Peyer's patch (tissue), 4 donors: ENCODE measurements at regions not wholly inside any gene's neighbourhood (a gene's known extent, or its start where the extent isn't known, plus 50 kb on each side); places are given as distances from the start of the nearest gene placed in this dataset.

Experiments
- DNase-seq, 3 donors: peaks; one replicate each; pipeline ENCODE4 v3.0.0-alpha.2; 2017 to 2019
- H3K27ac ChIP-seq, 4 donors: fragments of 200-600 bp; sonication (generic); one replicate each; pipeline ENCODE4 v1.5.1; 2016 to 2019
- H3K27me3 ChIP-seq, 2 donors: fragments of 200-600 bp; sonication (generic); one replicate each; pipeline ENCODE4 v1.5.1; 2019
- H3K36me3 ChIP-seq, 3 donors: fragments of 200-600 bp; sonication (generic); one replicate each; pipeline ENCODE4 v1.5.1; 2016 to 2019
- H3K4me1 ChIP-seq, 4 donors: fragments of 200-600 bp; sonication (generic); one replicate each; pipeline ENCODE4 v1.5.1; 2016 to 2019
- H3K4me3 ChIP-seq, 4 donors: fragments of 200-600 bp; sonication (generic); 1 replicate in 3 of 4; 2 replicates in 1 of 4; pipeline ENCODE4 v1.5.1; 2016 to 2019; ENCODE audit warnings: mild to moderate bottlenecking in 1 of 4
- H3K9me3 ChIP-seq, 4 donors: fragments of 200-600 bp; sonication (generic); one replicate each; pipeline ENCODE4 v1.5.1; 2016 to 2019; ENCODE audit warnings: mild to moderate bottlenecking in 1 of 4
- POLR2A ChIP-seq, 2 donors: fragments of 450-650 bp; IDR thresholded peaks; one replicate each; pipeline ENCODE4 v1.5.1; 2017; ENCODE audit warnings: antibody characterized with exemption in 2 of 2, mild to moderate bottlenecking in 2 of 2, moderate library complexity in 2 of 2
- TF ChIP-seq, protein P1 (sequence below), 6 experiments: fragments of 450-650 bp in 4 of 6; fragments of 200-600 bp in 2 of 6; sonication (generic) in 1 of 6; IDR thresholded peaks; one replicate each; pipeline ENCODE4 v1.5.1; 2017 to 2019; ENCODE audit warnings: antibody characterized with exemption in 6 of 6, mild to moderate bottlenecking in 3 of 6, moderate library complexity in 1 of 6

DNA sequence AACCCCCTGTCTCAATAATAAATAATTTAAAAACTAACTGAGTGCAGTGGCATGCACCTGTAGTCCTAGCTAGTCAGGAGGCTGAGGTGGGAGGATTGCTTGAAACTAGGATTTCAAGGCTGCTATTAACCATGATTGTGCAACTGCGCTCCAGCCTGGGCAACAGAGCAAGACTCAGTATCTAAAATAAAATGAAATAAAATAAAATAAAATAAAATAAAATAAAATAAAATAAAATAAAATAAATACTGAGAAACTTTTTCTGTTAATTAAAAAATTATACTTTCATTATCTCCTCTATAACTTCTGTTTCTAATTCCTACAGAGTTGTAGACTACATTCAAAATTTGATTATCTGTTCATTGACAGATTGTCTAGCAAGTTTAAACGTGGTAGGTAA is 999.4 kb downstream of the ANKRD7 start:
- H3K27ac ChIP-seq: no peak overlapping the region
- no peaks in the 10 kb centered on the region for H3K27me3 ChIP-seq
- DNase-seq: no peak
- H3K36me3 ChIP-seq: no peaks in the 10 kb centered on the region
- no peak overlapping the region for H3K4me3 ChIP-seq
- H3K9me3 ChIP-seq: no peaks in the 10 kb centered on the region
- no peaks in the 10 kb centered on the region for H3K4me1 ChIP-seq
- TF ChIP-seq, protein P1, sequence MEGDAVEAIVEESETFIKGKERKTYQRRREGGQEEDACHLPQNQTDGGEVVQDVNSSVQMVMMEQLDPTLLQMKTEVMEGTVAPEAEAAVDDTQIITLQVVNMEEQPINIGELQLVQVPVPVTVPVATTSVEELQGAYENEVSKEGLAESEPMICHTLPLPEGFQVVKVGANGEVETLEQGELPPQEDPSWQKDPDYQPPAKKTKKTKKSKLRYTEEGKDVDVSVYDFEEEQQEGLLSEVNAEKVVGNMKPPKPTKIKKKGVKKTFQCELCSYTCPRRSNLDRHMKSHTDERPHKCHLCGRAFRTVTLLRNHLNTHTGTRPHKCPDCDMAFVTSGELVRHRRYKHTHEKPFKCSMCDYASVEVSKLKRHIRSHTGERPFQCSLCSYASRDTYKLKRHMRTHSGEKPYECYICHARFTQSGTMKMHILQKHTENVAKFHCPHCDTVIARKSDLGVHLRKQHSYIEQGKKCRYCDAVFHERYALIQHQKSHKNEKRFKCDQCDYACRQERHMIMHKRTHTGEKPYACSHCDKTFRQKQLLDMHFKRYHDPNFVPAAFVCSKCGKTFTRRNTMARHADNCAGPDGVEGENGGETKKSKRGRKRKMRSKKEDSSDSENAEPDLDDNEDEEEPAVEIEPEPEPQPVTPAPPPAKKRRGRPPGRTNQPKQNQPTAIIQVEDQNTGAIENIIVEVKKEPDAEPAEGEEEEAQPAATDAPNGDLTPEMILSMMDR (IDR thresholded peaks at IDR 0.05): no peak
- TF ChIP-seq POLR2A (IDR thresholded peaks at IDR 0.05): no peak

DNA sequence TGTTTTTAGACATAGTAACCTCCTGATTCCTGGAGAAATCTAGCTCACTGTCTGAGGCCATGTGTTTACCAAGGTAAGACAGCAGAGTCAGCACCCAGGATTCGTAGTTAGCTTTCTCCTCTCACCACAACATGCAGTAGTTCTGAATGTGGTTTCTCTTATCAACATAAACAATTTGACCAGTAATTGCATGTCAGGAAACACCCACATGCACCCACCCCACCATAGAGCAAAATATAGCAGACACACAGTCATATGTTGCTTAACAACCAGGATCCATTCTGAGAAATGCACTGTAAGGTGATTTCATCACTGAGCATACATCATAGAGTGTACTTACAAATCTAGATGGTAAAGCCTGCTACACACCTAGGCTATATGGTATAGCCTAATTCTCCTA is 1004.0 kb downstream of the ANKRD7 start:
- no peaks in the 10 kb centered on the region for H3K9me3 ChIP-seq
- H3K27ac ChIP-seq: no peak overlapping the region
- no peaks in the 10 kb centered on the region for H3K4me1 ChIP-seq
- no peak for DNase-seq
- TF ChIP-seq POLR2A (IDR thresholded peaks at IDR 0.05): no peak
- TF ChIP-seq, protein P1 (IDR thresholded peaks at IDR 0.05): no peak
- no peak overlapping the region for H3K4me3 ChIP-seq
- H3K36me3 ChIP-seq: no peaks in the 10 kb centered on the region
- no peaks in the 10 kb centered on the region for H3K27me3 ChIP-seq

DNA sequence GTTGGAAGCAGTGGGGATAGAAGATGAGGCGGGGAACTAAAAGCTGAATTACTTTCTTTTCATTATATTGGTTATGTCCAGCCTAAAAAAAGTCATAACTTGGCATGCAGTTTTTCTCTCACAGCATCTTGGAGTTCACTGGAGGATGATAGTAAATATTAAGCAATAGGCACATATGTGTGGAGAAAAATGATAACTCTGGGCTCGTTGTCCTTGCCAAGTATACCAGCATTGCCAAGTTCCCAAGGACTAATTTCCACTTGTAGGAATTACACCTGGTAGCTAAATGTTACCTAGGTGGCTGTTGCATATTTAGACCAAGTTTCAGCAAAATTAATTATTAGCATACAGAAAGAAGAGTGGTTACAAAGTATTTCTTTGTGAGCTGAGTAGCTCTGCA is 1007.6 kb downstream of the ANKRD7 start:
- Histone ChIP-seq H3K9me3 (no peaks in the 10 kb centered on the region), H3K4me3 (no peak overlapping the region), H3K4me1 (no peaks in the 10 kb centered on the region), H3K27me3 (no peaks in the 10 kb centered on the region), H3K36me3 (no peaks in the 10 kb centered on the region), H3K27ac (no peak overlapping the region)
- DNase-seq: no peak
- no peak for TF ChIP-seq POLR2A (IDR thresholded peaks at IDR 0.05)
- TF ChIP-seq, protein P1 (IDR thresholded peaks at IDR 0.05): no peak

DNA sequence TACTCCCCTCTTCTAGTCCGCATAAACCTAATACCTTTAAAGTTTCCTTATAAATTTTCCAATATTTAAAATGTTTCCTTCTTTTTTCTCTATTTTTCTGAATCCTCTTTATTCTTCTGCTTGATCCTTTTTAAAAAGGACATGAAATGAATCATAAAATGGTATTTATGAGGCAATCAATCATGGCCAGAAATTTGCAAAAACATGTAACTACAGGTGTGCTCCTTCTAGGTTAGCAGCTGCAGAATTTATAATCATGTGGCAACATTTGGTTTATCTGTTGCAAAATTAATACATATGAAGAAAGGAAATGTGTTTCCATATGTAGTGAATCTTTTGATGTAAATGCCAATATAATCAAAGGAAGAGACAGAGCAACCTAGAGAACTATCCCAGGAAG is 1008.5 kb downstream of the ANKRD7 start:
- Histone ChIP-seq H3K9me3 (no peaks in the 10 kb centered on the region), H3K4me1 (no peaks in the 10 kb centered on the region), H3K36me3 (no peaks in the 10 kb centered on the region), H3K27ac (no peak overlapping the region), H3K27me3 (no peaks in the 10 kb centered on the region), H3K4me3 (no peak overlapping the region)
- no peak for DNase-seq
- TF ChIP-seq POLR2A (IDR thresholded peaks at IDR 0.05): no peak
- TF ChIP-seq, protein P1 (IDR thresholded peaks at IDR 0.05): no peak

DNA sequence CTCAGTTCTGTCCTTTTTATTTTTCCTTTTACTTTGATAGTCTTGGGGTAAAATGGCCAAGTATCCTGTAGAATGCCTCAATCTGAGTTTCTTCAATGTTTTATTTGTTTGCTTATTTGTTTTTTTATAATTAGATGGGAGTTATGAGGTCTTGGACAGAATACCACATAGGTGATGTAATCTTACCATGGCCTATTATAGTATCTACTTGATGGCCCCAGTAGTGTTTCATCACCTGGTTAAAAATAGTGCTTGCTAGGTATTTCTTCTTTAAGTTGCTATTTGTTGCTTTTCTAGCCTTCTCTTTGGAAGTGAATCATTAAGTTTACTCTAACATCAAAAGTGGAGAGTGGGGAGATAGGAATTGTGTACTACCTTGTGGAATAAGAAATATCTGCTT is 1020.0 kb upstream of the KCND2 start:
- H3K4me3 ChIP-seq: no peak overlapping the region
- no peak overlapping the region for H3K27ac ChIP-seq
- H3K36me3 ChIP-seq: no peaks in the 10 kb centered on the region
- no peaks in the 10 kb centered on the region for H3K27me3 ChIP-seq
- H3K9me3 ChIP-seq: no peaks in the 10 kb centered on the region
- TF ChIP-seq POLR2A (IDR thresholded peaks at IDR 0.05): no peak
- TF ChIP-seq, protein P1 (IDR thresholded peaks at IDR 0.05): no peak
- no peak for DNase-seq
- H3K4me1 ChIP-seq: no peaks in the 10 kb centered on the region

DNA sequence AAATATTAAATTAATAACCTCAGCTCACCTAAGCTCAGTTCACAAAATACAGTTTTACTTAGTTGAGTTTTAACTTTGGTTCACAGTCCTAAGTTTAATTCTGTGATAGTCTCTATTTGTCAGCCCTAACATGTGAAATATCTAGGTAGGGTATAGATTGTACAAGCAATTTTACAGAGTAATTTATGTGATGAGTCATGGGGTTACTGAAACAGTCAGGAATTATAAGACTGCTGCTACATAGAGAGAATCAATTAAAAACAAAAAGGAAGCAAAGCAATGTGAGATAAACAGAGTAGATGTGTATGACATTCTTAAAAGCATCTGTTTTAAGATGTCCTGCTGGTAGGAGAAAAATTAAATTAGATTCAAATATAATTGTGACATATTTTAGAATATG is 1018.2 kb upstream of the KCND2 start:
- H3K27me3 ChIP-seq: no peaks in the 10 kb centered on the region
- DNase-seq: no peak
- no peak overlapping the region for H3K27ac ChIP-seq
- TF ChIP-seq, protein P1 (IDR thresholded peaks at IDR 0.05): no peak
- TF ChIP-seq POLR2A (IDR thresholded peaks at IDR 0.05): no peak
- no peak overlapping the region for H3K4me3 ChIP-seq
- H3K4me1 ChIP-seq: no peaks in the 10 kb centered on the region
- no peaks in the 10 kb centered on the region for H3K9me3 ChIP-seq
- no peaks in the 10 kb centered on the region for H3K36me3 ChIP-seq
